H4 (cell line): ENCODE measurements at regions not wholly inside any gene's neighbourhood (a gene's known extent, or its start where the extent isn't known, plus 50 kb on each side); places are given as distances from the start of the nearest gene placed in this dataset.

Experiments used
- DNase-seq: peaks from one replicate; pipeline ENCODE4 v3.0.0-alpha.2; 2015; ENCODE audit warnings: low spot score

GRCh38 chr5:165079389-165079788, 1574.0 kb downstream of the MAT2B start:
- DNase-seq, result no peak

GRCh38 chr5:165083394-165083793, 1578.0 kb downstream of the MAT2B start:
- no peak for DNase-seq

GRCh38 chr5:165086465-165086864, 1581.0 kb downstream of the MAT2B start:
- no peak for DNase-seq

- DNase-seq, result no peak
These were observed 1589.4 kb downstream of the MAT2B start for GRCh38 chr5:165094782-165095181.

GRCh38 chr5:165101709-165102108, 1596.3 kb downstream of the MAT2B start:
- DNase-seq, result no peak

- no peak for DNase-seq
These were observed 1599.2 kb downstream of the MAT2B start for GRCh38 chr5:165104611-165105010.

GRCh38 chr5:165108809-165109208, 1603.4 kb downstream of the MAT2B start:
- DNase-seq, result no peak

- DNase-seq, result no peak
These were observed 1613.8 kb downstream of the MAT2B start for GRCh38 chr5:165119175-165119574.

GRCh38 chr5:165126598-165126997, 1621.2 kb downstream of the MAT2B start:
- no peak for DNase-seq

- no peak for DNase-seq
These were observed 1622.5 kb downstream of the MAT2B start for GRCh38 chr5:165127941-165128340.

- peak; percentile 5 for DNase-seq
These were observed 1625.2 kb downstream of the MAT2B start for GRCh38 chr5:165130656-165131055.

- DNase-seq, result no peak
These were observed 1628.7 kb downstream of the MAT2B start for GRCh38 chr5:165134155-165134554.

- DNase-seq, result no peak
These were observed 1630.1 kb downstream of the MAT2B start for GRCh38 chr5:165135565-165135964.

GRCh38 chr5:165137701-165138100, 1632.3 kb downstream of the MAT2B start:
- DNase-seq, result no peak

- DNase-seq, result no peak
These were observed 1632.8 kb downstream of the MAT2B start for GRCh38 chr5:165138236-165138635.

GRCh38 chr5:165139262-165139661, 1633.8 kb downstream of the MAT2B start:
- DNase-seq, result no peak

GRCh38 chr5:165139721-165140120, 1634.3 kb downstream of the MAT2B start:
- DNase-seq, result no peak

- DNase-seq, result no peak
These were observed 1638.3 kb downstream of the MAT2B start for GRCh38 chr5:165143741-165144140.

- no peak for DNase-seq
These were observed 1644.0 kb downstream of the MAT2B start for GRCh38 chr5:165149431-165149830.

- DNase-seq, result no peak
These were observed 1646.6 kb downstream of the MAT2B start for GRCh38 chr5:165152058-165152457.

GRCh38 chr5:165157219-165157618, 1651.8 kb downstream of the MAT2B start:
- DNase-seq, result no peak

- DNase-seq, result no peak
These were observed 1655.8 kb downstream of the MAT2B start for GRCh38 chr5:165161204-165161603.

- DNase-seq, result no peak
These were observed 1658.4 kb downstream of the MAT2B start for GRCh38 chr5:165163861-165164260.

- no peak for DNase-seq
These were observed 1668.2 kb downstream of the MAT2B start for GRCh38 chr5:165173651-165174050.

- DNase-seq, result no peak
These were observed 1669.6 kb downstream of the MAT2B start for GRCh38 chr5:165175041-165175440.
